ENCODE measurements at regions not wholly inside any gene's neighbourhood (a gene's known extent, or its start where the extent isn't known, plus 50 kb on each side); places are given as distances from the start of the nearest gene placed in this dataset.
"Not testable (repeated sequence)": the region's sequence is repeated elsewhere in the genome, so short reads cannot be mapped to it uniquely, and the experiment has no call there.

- DNase-seq (ENCODE audit: low spot score), result no peak
Measured at GRCh38 chr11:80338231-80338630, 897.4 kb upstream of the TENM4 start.

GRCh38 chr11:80331694-80332093, 890.9 kb upstream of the TENM4 start:
- DNase-seq (ENCODE audit: low spot score), result no peak

GRCh38 chr11:80330264-80330663, 889.4 kb upstream of the TENM4 start:
- no peak for DNase-seq (ENCODE audit: low spot score)

GRCh38 chr11:80328774-80329173, 887.9 kb upstream of the TENM4 start:
- DNase-seq (ENCODE audit: low spot score), result no peak

- DNase-seq (ENCODE audit: low spot score), result no peak
Measured at GRCh38 chr11:80327956-80328614, 887.3 kb upstream of the TENM4 start.

GRCh38 chr11:80321786-80322185, 881.0 kb upstream of the TENM4 start:
- DNase-seq (ENCODE audit: low spot score), result no peak

GRCh38 chr11:80320765-80321164, 879.9 kb upstream of the TENM4 start:
- no peak for DNase-seq (ENCODE audit: low spot score)

- DNase-seq (ENCODE audit: low spot score), result no peak
Measured at GRCh38 chr11:80320226-80320625, 879.4 kb upstream of the TENM4 start.

GRCh38 chr11:80317612-80318011, 876.8 kb upstream of the TENM4 start:
- DNase-seq (ENCODE audit: low spot score), result no peak

- DNase-seq (ENCODE audit: low spot score), result no peak
Measured at GRCh38 chr11:80315200-80315599, 874.4 kb upstream of the TENM4 start.

- DNase-seq (ENCODE audit: low spot score), result no peak
Measured at GRCh38 chr11:80309301-80309700, 868.5 kb upstream of the TENM4 start.

- DNase-seq (ENCODE audit: low spot score), result no peak
Measured at GRCh38 chr11:80307676-80308075, 866.8 kb upstream of the TENM4 start.

- DNase-seq (ENCODE audit: low spot score), result no peak
Measured at GRCh38 chr11:80297858-80298632, 857.2 kb upstream of the TENM4 start.

GRCh38 chr11:80293293-80293692, 852.5 kb upstream of the TENM4 start:
- DNase-seq (ENCODE audit: low spot score), result no peak

- no peak for DNase-seq (ENCODE audit: low spot score)
Measured at GRCh38 chr11:80284946-80285785, 844.3 kb upstream of the TENM4 start.

- DNase-seq (ENCODE audit: low spot score), result no peak
Measured at GRCh38 chr11:80282643-80283042, 841.8 kb upstream of the TENM4 start.

- no peak for DNase-seq (ENCODE audit: low spot score)
Measured at GRCh38 chr11:80281194-80281593, 840.4 kb upstream of the TENM4 start.

GRCh38 chr11:80280737-80281136, 839.9 kb upstream of the TENM4 start:
- DNase-seq (ENCODE audit: low spot score), result no peak

- no peak for DNase-seq (ENCODE audit: low spot score)
Measured at GRCh38 chr11:80261776-80262175, 820.9 kb upstream of the TENM4 start.

GRCh38 chr11:80257319-80258015, 816.6 kb upstream of the TENM4 start:
- DNase-seq (ENCODE audit: low spot score), result not testable (repeated sequence)

GRCh38 chr11:80255021-80255420, 814.2 kb upstream of the TENM4 start:
- no peak for DNase-seq (ENCODE audit: low spot score)

- DNase-seq (ENCODE audit: low spot score), result no peak
Measured at GRCh38 chr11:80241766-80242165, 800.9 kb upstream of the TENM4 start.

Data from HuH-7 (cell line).